GM18867 (cell line): ENCODE measurements at regions not wholly inside any gene's neighbourhood (a gene's known extent, or its start where the extent isn't known, plus 50 kb on each side); places are given as distances from the start of the nearest gene placed in this dataset.

Experiments
- ATAC-seq: cut with Tn5 transposase; IDR thresholded peaks from one replicate; pipeline ENCODE4 v1.9.1; 2021; ENCODE audit warnings: mild to moderate bottlenecking, moderate library complexity; ENCODE audit not compliant: unreplicated experiment

GRCh38 chr3:104763007-104763406 is 603.7 kb upstream of the ALCAM start:
- ATAC-seq, result no peak

GRCh38 chr3:104764496-104764895 is 602.2 kb upstream of the ALCAM start:
- no peak for ATAC-seq

GRCh38 chr3:104768886-104769285 is 597.8 kb upstream of the ALCAM start:
- ATAC-seq, result no peak

GRCh38 chr3:104779324-104779723 is 587.4 kb upstream of the ALCAM start:
- ATAC-seq, result no peak

- no peak for ATAC-seq
Measured at GRCh38 chr3:104781112-104781511, 585.6 kb upstream of the ALCAM start.

- no peak for ATAC-seq
Measured at GRCh38 chr3:104785947-104786346, 580.8 kb upstream of the ALCAM start.

- no peak for ATAC-seq
Measured at GRCh38 chr3:104787306-104787705, 579.4 kb upstream of the ALCAM start.

GRCh38 chr3:104788807-104789206 is 577.9 kb upstream of the ALCAM start:
- ATAC-seq, result no peak

- no peak for ATAC-seq
Measured at GRCh38 chr3:104791331-104791730, 575.4 kb upstream of the ALCAM start.

- ATAC-seq, result no peak
Measured at GRCh38 chr3:104796556-104796955, 570.2 kb upstream of the ALCAM start.

- ATAC-seq, result no peak
Measured at GRCh38 chr3:104805042-104805441, 561.7 kb upstream of the ALCAM start.

GRCh38 chr3:104805508-104805907 is 561.2 kb upstream of the ALCAM start:
- ATAC-seq, result no peak

- ATAC-seq, result no peak
Measured at GRCh38 chr3:104810896-104811295, 555.8 kb upstream of the ALCAM start.

GRCh38 chr3:104816008-104816407 is 550.7 kb upstream of the ALCAM start:
- ATAC-seq, result no peak

- ATAC-seq, result no peak
Measured at GRCh38 chr3:104816716-104817115, 550.0 kb upstream of the ALCAM start.

GRCh38 chr3:104819333-104819732 is 547.4 kb upstream of the ALCAM start:
- no peak for ATAC-seq

GRCh38 chr3:104820959-104821358 is 545.8 kb upstream of the ALCAM start:
- no peak for ATAC-seq

- no peak for ATAC-seq
Measured at GRCh38 chr3:104825116-104825515, 541.6 kb upstream of the ALCAM start.

GRCh38 chr3:104831071-104831470 is 535.6 kb upstream of the ALCAM start:
- ATAC-seq, result no peak

GRCh38 chr3:104832530-104832929 is 534.2 kb upstream of the ALCAM start:
- ATAC-seq, result no peak

- no peak for ATAC-seq
Measured at GRCh38 chr3:104835376-104835775, 531.3 kb upstream of the ALCAM start.

GRCh38 chr3:104846270-104846669 is 520.4 kb upstream of the ALCAM start:
- ATAC-seq, result no peak

GRCh38 chr3:104849070-104849469 is 517.6 kb upstream of the ALCAM start:
- no peak for ATAC-seq

GRCh38 chr3:104854468-104854867 is 512.2 kb upstream of the ALCAM start:
- no peak for ATAC-seq
